ENCODE measurements at regions not wholly inside any gene's neighbourhood (a gene's known extent, or its start where the extent isn't known, plus 50 kb on each side); places are given as distances from the start of the nearest gene placed in this dataset.
A peak's percentile ranks its signal among the peaks of the same experiment; 100 is the strongest.

- H3K9me3 ChIP-seq (ENCODE audit: control insufficient read depth, low read length): peaks cover 3% of the 10 kb centered on the region
- H3K4me3 Mint-ChIP-seq: no peak overlapping the region
- TF ChIP-seq, protein P1, sequence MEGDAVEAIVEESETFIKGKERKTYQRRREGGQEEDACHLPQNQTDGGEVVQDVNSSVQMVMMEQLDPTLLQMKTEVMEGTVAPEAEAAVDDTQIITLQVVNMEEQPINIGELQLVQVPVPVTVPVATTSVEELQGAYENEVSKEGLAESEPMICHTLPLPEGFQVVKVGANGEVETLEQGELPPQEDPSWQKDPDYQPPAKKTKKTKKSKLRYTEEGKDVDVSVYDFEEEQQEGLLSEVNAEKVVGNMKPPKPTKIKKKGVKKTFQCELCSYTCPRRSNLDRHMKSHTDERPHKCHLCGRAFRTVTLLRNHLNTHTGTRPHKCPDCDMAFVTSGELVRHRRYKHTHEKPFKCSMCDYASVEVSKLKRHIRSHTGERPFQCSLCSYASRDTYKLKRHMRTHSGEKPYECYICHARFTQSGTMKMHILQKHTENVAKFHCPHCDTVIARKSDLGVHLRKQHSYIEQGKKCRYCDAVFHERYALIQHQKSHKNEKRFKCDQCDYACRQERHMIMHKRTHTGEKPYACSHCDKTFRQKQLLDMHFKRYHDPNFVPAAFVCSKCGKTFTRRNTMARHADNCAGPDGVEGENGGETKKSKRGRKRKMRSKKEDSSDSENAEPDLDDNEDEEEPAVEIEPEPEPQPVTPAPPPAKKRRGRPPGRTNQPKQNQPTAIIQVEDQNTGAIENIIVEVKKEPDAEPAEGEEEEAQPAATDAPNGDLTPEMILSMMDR (conservative IDR thresholded peaks at IDR 0.05): peak; percentile 86
- H3K36me3 ChIP-seq (ENCODE audit: control insufficient read depth, insufficient read depth, low read length): no peaks in the 10 kb centered on the region
- no peak overlapping the region for H3K27ac ChIP-seq (ENCODE audit: low read depth, low read length)
- H3K4me1 ChIP-seq (ENCODE audit: control insufficient read depth, insufficient read depth, low read length): peaks cover 3% of the 10 kb centered on the region
- peaks cover 4% of the 10 kb centered on the region for H3K27me3 Mint-ChIP-seq (ENCODE audit: insufficient read depth)
- H3K9ac ChIP-seq (ENCODE audit: extremely low read depth, low read length, poor library complexity, severe bottlenecking): no peak overlapping the region
- H3K9me3 Mint-ChIP-seq: peaks cover 1% of the 10 kb centered on the region
- H3K4me1 Mint-ChIP-seq: peaks cover 38% of the 10 kb centered on the region
- WGBS, 2 experiments (ENCODE audit: insufficient coverage in 1 of 2, insufficient read length in 1 of 2): 0 to 8% methylated on average over 1 to 3 of the region's 3 CpGs
- H3K27me3 ChIP-seq (ENCODE audit: control insufficient read depth, insufficient read depth, low read length, poor library complexity, severe bottlenecking): no peaks in the 10 kb centered on the region
- no peak overlapping the region for H3K4me3 ChIP-seq (ENCODE audit: low read length)
- no peak overlapping the region for H3K27ac Mint-ChIP-seq
- DNase-seq: peak; percentile 91
- no peaks in the 10 kb centered on the region for H3K36me3 Mint-ChIP-seq (ENCODE audit: low read depth)
Measured at GRCh38 chr2:174697255-174697654, 67.0 kb downstream of the CHRNA1 start.

DNA sequence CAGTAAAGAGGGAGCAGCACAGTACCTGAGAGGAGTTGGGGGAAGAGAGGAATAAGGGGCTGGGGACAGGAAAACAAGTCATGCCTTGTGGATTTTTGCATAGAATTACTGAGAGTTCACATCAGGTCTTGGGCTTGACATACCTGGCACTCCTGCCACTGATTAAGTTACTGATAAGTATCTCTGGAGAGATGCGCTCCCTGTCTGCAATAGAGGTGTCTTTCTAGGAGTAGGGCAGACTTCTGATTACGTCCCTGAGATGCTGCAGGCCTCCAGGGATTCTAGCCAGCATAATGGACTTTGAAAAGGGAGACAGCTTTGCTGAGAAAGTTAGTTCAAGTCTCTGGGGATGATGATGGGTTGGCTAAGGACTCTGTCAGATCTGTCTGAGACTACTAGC, 69.4 kb downstream of the CHRNA1 start:
- 88 to 99% methylated on average over 2 of the region's 2 CpGs for WGBS, 2 experiments (ENCODE audit: insufficient coverage in 1 of 2, insufficient read length in 1 of 2)
- Histone ChIP-seq H3K36me3 (ENCODE audit: control insufficient read depth, insufficient read depth, low read length) (no peaks in the 10 kb centered on the region), H3K4me3 (ENCODE audit: low read length) (no peak overlapping the region), H3K9ac (ENCODE audit: extremely low read depth, low read length, poor library complexity, severe bottlenecking) (no peak overlapping the region), H3K9me3 (ENCODE audit: control insufficient read depth, low read length) (peaks cover 5% of the 10 kb centered on the region), H3K4me1 (ENCODE audit: control insufficient read depth, insufficient read depth, low read length) (peaks cover 3% of the 10 kb centered on the region), H3K27me3 (ENCODE audit: control insufficient read depth, insufficient read depth, low read length, poor library complexity, severe bottlenecking) (no peaks in the 10 kb centered on the region), H3K27ac (ENCODE audit: low read depth, low read length) (no peak overlapping the region)
- no peak overlapping the region for H3K27ac Mint-ChIP-seq
- TF ChIP-seq, protein P1 (conservative IDR thresholded peaks at IDR 0.05): no peak
- H3K27me3 Mint-ChIP-seq (ENCODE audit: insufficient read depth): peaks cover 8% of the 10 kb centered on the region
- no peak overlapping the region for H3K4me3 Mint-ChIP-seq
- H3K9me3 Mint-ChIP-seq: peaks cover 5% of the 10 kb centered on the region
- no peaks in the 10 kb centered on the region for H3K36me3 Mint-ChIP-seq (ENCODE audit: low read depth)
- peaks cover 40% of the 10 kb centered on the region for H3K4me1 Mint-ChIP-seq
- DNase-seq: no peak

GRCh38 chr2:174694196-174694878, 69.9 kb downstream of the CHRNA1 start:
- Mint-ChIP-seq H3K9me3 (peaks cover 5% of the 10 kb centered on the region), H3K4me1 (peaks cover 44% of the 10 kb centered on the region), H3K36me3 (ENCODE audit: low read depth) (no peaks in the 10 kb centered on the region), H3K27me3 (ENCODE audit: insufficient read depth) (peaks cover 9% of the 10 kb centered on the region), H3K4me3 (no peak overlapping the region), H3K27ac (no peak overlapping the region)
- peaks cover 5% of the 10 kb centered on the region for H3K9me3 ChIP-seq (ENCODE audit: control insufficient read depth, low read length)
- WGBS, 2 experiments (ENCODE audit: insufficient coverage in 1 of 2, insufficient read length in 1 of 2): 88 to 92% methylated on average over 4 to 5 of the region's 5 CpGs
- DNase-seq: no peak
- TF ChIP-seq, protein P1 (conservative IDR thresholded peaks at IDR 0.05): no peak
- no peaks in the 10 kb centered on the region for H3K36me3 ChIP-seq (ENCODE audit: control insufficient read depth, insufficient read depth, low read length)
- peaks cover 3% of the 10 kb centered on the region for H3K4me1 ChIP-seq (ENCODE audit: control insufficient read depth, insufficient read depth, low read length)
- H3K27ac ChIP-seq (ENCODE audit: low read depth, low read length): no peak overlapping the region
- no peak overlapping the region for H3K4me3 ChIP-seq (ENCODE audit: low read length)
- no peak overlapping the region for H3K9ac ChIP-seq (ENCODE audit: extremely low read depth, low read length, poor library complexity, severe bottlenecking)
- no peaks in the 10 kb centered on the region for H3K27me3 ChIP-seq (ENCODE audit: control insufficient read depth, insufficient read depth, low read length, poor library complexity, severe bottlenecking)
